B cell (primary cell): ENCODE measurements at regions not wholly inside any gene's neighbourhood (a gene's known extent, or its start where the extent isn't known, plus 50 kb on each side); places are given as distances from the start of the nearest gene placed in this dataset.

ENCODE experiments used
- ATAC-seq: fragments of 200-7000 bp; cut with Tn5 transposase; one replicate; pipeline ENCODE4 v1.10.0; 2021; ENCODE audit warnings: low read depth, mild to moderate bottlenecking, moderate number of reproducible peaks, moderate library complexity
- CTCF ChIA-PET: fragments of 350-600 bp; sonication (Branson Sonifier 250); formaldehyde crosslinking; loops from one replicate; lab custom pipeline; 2021; ENCODE audit warnings: antibody characterized with exemption, inconsistent platforms; lab: Charles Lee
- POLR2A ChIA-PET: fragments of 350-600 bp; sonication (Branson Sonifier 250); formaldehyde crosslinking; loops from one replicate; lab custom pipeline; 2021; ENCODE audit warnings: antibody characterized with exemption; lab: Charles Lee
- DNase-seq: peaks from one replicate; pipeline ENCODE4 v3.0.0; 2013
- H2AFZ ChIP-seq: 2 replicates; pipeline ENCODE4 v1.6.1; 2012; ENCODE audit warnings: mild to moderate bottlenecking, low read depth, low read length; ENCODE audit not compliant: insufficient read depth, poor library complexity, severe bottlenecking
- H3K27ac ChIP-seq, 2 donors: 1 replicate in 1 of 2; 2 replicates in 1 of 2; pipeline ENCODE4 v1.5.1; 2012 to 2013; ENCODE audit warnings: low read length in 2 of 2, mild to moderate bottlenecking in 2 of 2, moderate library complexity in 1 of 2
- H3K27me3 ChIP-seq, 4 experiments: fragments of 200-600 bp in 1 of 4; sonication (generic) in 1 of 4; replicated peaks in 1 of 4; 1 replicate in 2 of 4; 2 replicates in 2 of 4; pipeline versions ENCODE4 v1.6.1 to v1.7.0; 2013 to 2016; ENCODE audit warnings: low read length in 3 of 4, mild to moderate bottlenecking in 2 of 4, mixed read lengths in 1 of 4, moderate library complexity in 1 of 4; ENCODE audit not compliant: insufficient read depth in 4 of 4, control insufficient read depth in 3 of 4; ENCODE audit errors: control extremely low read depth in 1 of 4
- H3K36me3 ChIP-seq, 2 experiments: replicated peaks in 1 of 2; 1 replicate in 1 of 2; 2 replicates in 1 of 2; pipeline versions ENCODE4 v1.6.1 to v1.7.1; 2013; ENCODE audit warnings: low read length in 1 of 2; ENCODE audit not compliant: insufficient read depth in 2 of 2, control insufficient read depth in 1 of 2; ENCODE audit errors: control extremely low read depth in 1 of 2, extremely low read depth in 1 of 2
- H3K4me1 ChIP-seq, 2 donors: fragments of 200-600 bp in 1 of 2; sonication (generic) in 1 of 2; 1 replicate in 1 of 2; 2 replicates in 1 of 2; pipeline versions ENCODE4 v1.5.1 to v1.6.1; 2013 to 2017; ENCODE audit warnings: low read length in 2 of 2; ENCODE audit not compliant: control insufficient read depth in 2 of 2, insufficient read depth in 2 of 2
- H3K4me2 ChIP-seq: replicated peaks from 2 replicates; pipeline ENCODE3; 2012; ENCODE audit warnings: mild to moderate bottlenecking, low read depth, low read length; ENCODE audit not compliant: poor library complexity, severe bottlenecking
- H3K4me3 ChIP-seq, 5 experiments: fragments of 200-600 bp in 1 of 5; sonication (generic) in 1 of 5; 1 replicate in 3 of 5; 2 replicates in 2 of 5; pipeline versions ENCODE4 v1.5.1 to v1.7.0; 2011 to 2016; ENCODE audit warnings: low read length in 4 of 5, mild to moderate bottlenecking in 4 of 5, low read depth in 2 of 5, control low read depth in 1 of 5, moderate library complexity in 1 of 5; ENCODE audit not compliant: insufficient read depth in 1 of 5; ENCODE audit errors: control extremely low read depth in 1 of 5, extremely low read depth in 1 of 5
- H3K79me2 ChIP-seq: fragments of 200-600 bp; sonication (generic); one replicate; pipeline ENCODE4 v1.6.0; 2016; ENCODE audit warnings: low read length; ENCODE audit not compliant: control insufficient read depth, insufficient read depth
- H3K9ac ChIP-seq: fragments of 200-600 bp; sonication (generic); 2 replicates; pipeline ENCODE4 v1.6.1; 2017; ENCODE audit warnings: mild to moderate bottlenecking, low read length, moderate library complexity
- H3K9me3 ChIP-seq, 3 donors: one replicate each; pipeline versions ENCODE4 v1.6.1 to v1.7.1; 2013; ENCODE audit warnings: low read length in 2 of 3; ENCODE audit not compliant: control insufficient read depth in 2 of 3, insufficient read depth in 1 of 3; ENCODE audit errors: control extremely low read depth in 1 of 3
- H4K20me1 ChIP-seq: 2 replicates; pipeline ENCODE4 v1.6.0; 2012; ENCODE audit warnings: mild to moderate bottlenecking, low read length; ENCODE audit not compliant: insufficient read depth, control insufficient read depth, poor library complexity, severe bottlenecking
- H3K27ac Mint-ChIP-seq: one replicate; pipeline ENCODE4 v1.8.0; 2021; ENCODE audit warnings: mixed read lengths
- H3K27me3 Mint-ChIP-seq: one replicate; pipeline ENCODE4 v1.8.0; 2021; ENCODE audit warnings: mixed read lengths
- H3K4me1 Mint-ChIP-seq: one replicate; pipeline ENCODE4 v1.8.0; 2021; ENCODE audit warnings: mixed read lengths
- H3K4me3 Mint-ChIP-seq: one replicate; pipeline ENCODE4 v1.8.0; 2021; ENCODE audit warnings: mixed read lengths
- H3K9me3 Mint-ChIP-seq: one replicate; pipeline ENCODE4 v1.8.0; 2022; ENCODE audit warnings: mixed read lengths; ENCODE audit not compliant: insufficient read depth
- EZH2 ChIP-seq: IDR thresholded peaks from 2 replicates; pipeline ENCODE4 v1.6.1; 2012; ENCODE audit warnings: borderline replicate concordance, low read depth, mild to moderate bottlenecking, moderate library complexity, low read length; ENCODE audit not compliant: insufficient read depth, poor library complexity, severe bottlenecking
- WGBS: methylation state at CpG from one replicate; pipeline ENCODE4 v1.1.5; 2013; ENCODE audit warnings: missing lambda C conversion rate; ENCODE audit not compliant: insufficient coverage; 5-methylcytosine and 5-hydroxymethylcytosine counted together
- intact Hi-C: fragments of 100-400 bp; cut with micrococcal nuclease; formaldehyde crosslinking; loops from one replicate; pipeline ENCODE4 v1.10.0; 2022
- TF ChIP-seq, protein P1 (sequence below): fragments of 200-600 bp; IDR thresholded peaks from one replicate; pipeline ENCODE4 v1.8.0; 2022; ENCODE audit warnings: antibody characterized with exemption, mild to moderate bottlenecking

DNA sequence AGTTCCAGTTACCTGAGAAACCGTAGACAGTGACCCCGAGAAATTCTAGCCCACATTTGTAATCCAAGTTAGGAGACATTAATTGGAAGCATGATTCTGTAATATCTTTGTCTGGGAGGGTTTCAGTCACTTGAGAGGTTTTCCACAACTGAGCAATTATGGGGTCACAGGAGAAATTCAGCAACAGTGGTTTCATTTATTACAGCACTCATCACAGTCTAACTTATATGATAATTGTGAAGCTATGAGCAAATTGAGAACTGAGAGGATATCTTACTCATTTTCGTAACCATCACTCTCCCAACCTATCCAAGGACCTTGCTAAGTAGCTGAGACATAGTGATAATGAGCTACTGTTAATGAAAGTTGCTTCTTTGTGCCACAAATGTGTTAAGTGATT is 328.5 kb upstream of the PPP2R3A start:
- Histone ChIP-seq H3K36me3 (no peaks in the 10 kb centered on the region), H3K9ac (no peak overlapping the region), H3K4me1 (no peaks in the 10 kb centered on the region), H3K79me2 (no peaks in the 10 kb centered on the region), H3K4me3 (no peak overlapping the region), H2AFZ (no peak overlapping the region), H3K9me3 (peaks cover 0 to 6% (median 0%) of the 10 kb centered on the region in 3 donors), H4K20me1 (no peaks in the 10 kb centered on the region), H3K27me3 (no peaks in the 10 kb centered on the region), H3K27ac (no peak overlapping the region), H3K4me2 (no peak overlapping the region)
- POLR2A ChIA-PET = no interaction called here
- intact Hi-C loops = no loop called here
- no peak overlapping the region for H3K27ac Mint-ChIP-seq
- no peaks in the 10 kb centered on the region for H3K9me3 Mint-ChIP-seq
- CTCF ChIA-PET = no interaction called here
- no peaks in the 10 kb centered on the region for H3K27me3 Mint-ChIP-seq
- no CpG with 5 or more reads among the region's 3 CpGs for WGBS
- H3K4me3 Mint-ChIP-seq = no peak overlapping the region
- ATAC-seq (no peak), DNase-seq (no peak)
- TF ChIP-seq, protein P1, sequence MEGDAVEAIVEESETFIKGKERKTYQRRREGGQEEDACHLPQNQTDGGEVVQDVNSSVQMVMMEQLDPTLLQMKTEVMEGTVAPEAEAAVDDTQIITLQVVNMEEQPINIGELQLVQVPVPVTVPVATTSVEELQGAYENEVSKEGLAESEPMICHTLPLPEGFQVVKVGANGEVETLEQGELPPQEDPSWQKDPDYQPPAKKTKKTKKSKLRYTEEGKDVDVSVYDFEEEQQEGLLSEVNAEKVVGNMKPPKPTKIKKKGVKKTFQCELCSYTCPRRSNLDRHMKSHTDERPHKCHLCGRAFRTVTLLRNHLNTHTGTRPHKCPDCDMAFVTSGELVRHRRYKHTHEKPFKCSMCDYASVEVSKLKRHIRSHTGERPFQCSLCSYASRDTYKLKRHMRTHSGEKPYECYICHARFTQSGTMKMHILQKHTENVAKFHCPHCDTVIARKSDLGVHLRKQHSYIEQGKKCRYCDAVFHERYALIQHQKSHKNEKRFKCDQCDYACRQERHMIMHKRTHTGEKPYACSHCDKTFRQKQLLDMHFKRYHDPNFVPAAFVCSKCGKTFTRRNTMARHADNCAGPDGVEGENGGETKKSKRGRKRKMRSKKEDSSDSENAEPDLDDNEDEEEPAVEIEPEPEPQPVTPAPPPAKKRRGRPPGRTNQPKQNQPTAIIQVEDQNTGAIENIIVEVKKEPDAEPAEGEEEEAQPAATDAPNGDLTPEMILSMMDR = no peak
- no peak for TF ChIP-seq EZH2
- H3K4me1 Mint-ChIP-seq = no peaks in the 10 kb centered on the region

DNA sequence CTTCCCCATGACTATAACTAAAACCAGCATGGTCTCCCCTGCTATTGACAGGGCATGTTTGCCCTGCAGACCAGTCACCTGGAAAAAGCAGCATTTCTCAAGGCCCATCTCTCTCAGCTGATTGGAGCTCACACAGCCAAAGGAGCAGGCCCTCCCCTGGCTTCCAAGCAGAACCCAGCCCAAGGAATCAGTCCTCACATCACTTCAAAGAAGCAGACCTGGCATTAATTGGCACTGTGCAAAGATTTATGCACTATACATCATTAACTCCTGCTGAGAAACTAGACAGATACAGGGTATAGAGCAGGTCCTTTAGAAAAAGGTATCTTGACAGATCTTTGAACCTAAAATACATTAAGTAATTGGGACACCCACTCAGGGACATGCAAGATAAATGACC is 323.8 kb upstream of the PPP2R3A start:
- Histone ChIP-seq H3K27ac (no peak overlapping the region), H2AFZ (no peak overlapping the region), H3K9me3 (peaks cover 0 to 3% (median 0%) of the 10 kb centered on the region in 3 donors), H3K4me2 (no peak overlapping the region), H3K79me2 (no peaks in the 10 kb centered on the region), H3K4me1 (no peaks in the 10 kb centered on the region), H3K36me3 (no peaks in the 10 kb centered on the region), H3K9ac (no peak overlapping the region), H3K27me3 (no peaks in the 10 kb centered on the region), H3K4me3 (no peak overlapping the region), H4K20me1 (no peaks in the 10 kb centered on the region)
- POLR2A ChIA-PET = no interaction called here
- ATAC-seq = no peak
- Mint-ChIP-seq H3K4me3 (no peak overlapping the region), H3K27ac (no peak overlapping the region), H3K9me3 (peaks cover 1% of the 10 kb centered on the region), H3K4me1 (no peaks in the 10 kb centered on the region), H3K27me3 (no peaks in the 10 kb centered on the region)
- no peak for DNase-seq
- intact Hi-C loops = no loop called here
- CTCF ChIA-PET = no interaction called here
- TF ChIP-seq EZH2 = no peak
- TF ChIP-seq, protein P1 = no peak
